ENCODE measurements at regions not wholly inside any gene's neighbourhood (a gene's known extent, or its start where the extent isn't known, plus 50 kb on each side); places are given as distances from the start of the nearest gene placed in this dataset.

- no peak for TF ChIP-seq CTCF (IDR thresholded peaks at IDR 0.05)
- no peak for ATAC-seq
- H3K27ac ChIP-seq: no peak overlapping the region
Observed at GRCh38 chr3:28752290-28752689, 403.7 kb upstream of the AZI2 start.

GRCh38 chr3:28756056-28756455 lies 407.4 kb upstream of the AZI2 start:
- no peaks in the 10 kb centered on the region for H3K9me3 ChIP-seq
- H3K4me1 ChIP-seq: no peaks in the 10 kb centered on the region
- H3K36me3 ChIP-seq (ENCODE audit: insufficient read depth in 1 of 2, low read depth in 1 of 2): no peaks in the 10 kb centered on the region
- no peak overlapping the region for H3K4me3 ChIP-seq
- no peak for ATAC-seq
- no peak overlapping the region for H3K27ac ChIP-seq
- WGBS, 3 donors: 34 to 53% (median 42%) methylated on average over 1 of the region's 1 CpG
- DNase-seq: no peak
- no peak for TF ChIP-seq CTCF (IDR thresholded peaks at IDR 0.05)
- H3K27me3 ChIP-seq (ENCODE audit: insufficient read depth in 3 of 3, low read length in 2 of 3): no peaks in the 10 kb centered on the region
- intact Hi-C loops (cut with DNase I): no loop called here

More at GRCh38 chr3:28752290-28752689, 403.7 kb upstream of the AZI2 start:
- intact Hi-C loops (cut with DNase I): no loop called here
- Histone ChIP-seq H3K36me3 (ENCODE audit: insufficient read depth in 1 of 2, low read depth in 1 of 2) (no peaks in the 10 kb centered on the region), H3K4me1 (peaks cover 3% of the 10 kb centered on the region), H3K27me3 (ENCODE audit: insufficient read depth in 3 of 3, low read length in 2 of 3) (no peaks in the 10 kb centered on the region), H3K9me3 (peaks cover 10% of the 10 kb centered on the region), H3K4me3 (no peak overlapping the region)
- 86 to 94% (median 93%) methylated on average over 1 of the region's 1 CpG for WGBS, 3 donors
- no peak for DNase-seq

- no peak overlapping the region for H3K27ac ChIP-seq
- H3K27me3 ChIP-seq (ENCODE audit: insufficient read depth in 3 of 3, low read length in 2 of 3): no peaks in the 10 kb centered on the region
- H3K4me3 ChIP-seq: no peak overlapping the region
- intact Hi-C loops (cut with DNase I): no loop called here
- no peaks in the 10 kb centered on the region for H3K9me3 ChIP-seq
- ATAC-seq (no peak), DNase-seq (no peak)
- H3K4me1 ChIP-seq: no peaks in the 10 kb centered on the region
- TF ChIP-seq CTCF (IDR thresholded peaks at IDR 0.05): no peak
- H3K36me3 ChIP-seq (ENCODE audit: insufficient read depth in 1 of 2, low read depth in 1 of 2): no peaks in the 10 kb centered on the region
Observed at GRCh38 chr3:28758115-28758514, 409.5 kb upstream of the AZI2 start.

GRCh38 chr3:28761375-28761774 lies 412.8 kb upstream of the AZI2 start:
- Histone ChIP-seq H3K4me1 (no peaks in the 10 kb centered on the region), H3K4me3 (no peak overlapping the region), H3K9me3 (no peaks in the 10 kb centered on the region), H3K27ac (no peak overlapping the region), H3K36me3 (ENCODE audit: insufficient read depth in 1 of 2, low read depth in 1 of 2) (no peaks in the 10 kb centered on the region), H3K27me3 (ENCODE audit: insufficient read depth in 3 of 3, low read length in 2 of 3) (no peaks in the 10 kb centered on the region)
- no peak for TF ChIP-seq CTCF (IDR thresholded peaks at IDR 0.05)
- DNase-seq (no peak), ATAC-seq (no peak)
- intact Hi-C loops (cut with DNase I): no loop called here
- WGBS, 3 donors: 0 to 97% (median 44%) methylated on average over 1 of the region's 1 CpG

- ATAC-seq (no peak), DNase-seq (no peak)
- Histone ChIP-seq H3K9me3 (no peaks in the 10 kb centered on the region), H3K27ac (no peak overlapping the region), H3K27me3 (ENCODE audit: insufficient read depth in 3 of 3, low read length in 2 of 3) (no peaks in the 10 kb centered on the region), H3K4me1 (no peaks in the 10 kb centered on the region), H3K36me3 (ENCODE audit: insufficient read depth in 1 of 2, low read depth in 1 of 2) (no peaks in the 10 kb centered on the region), H3K4me3 (no peak overlapping the region)
- no peak for TF ChIP-seq CTCF (IDR thresholded peaks at IDR 0.05)
- WGBS, 3 donors: 86 to 90% (median 88%) methylated on average over 1 of the region's 1 CpG
- intact Hi-C loops (cut with DNase I): no loop called here
Observed at GRCh38 chr3:28765194-28765593, 416.6 kb upstream of the AZI2 start.

Data from psoas muscle (tissue), 7 donors.